Colon (tissue), 2 donors: ENCODE measurements at regions not wholly inside any gene's neighbourhood (a gene's known extent, or its start where the extent isn't known, plus 50 kb on each side); places are given as distances from the start of the nearest gene placed in this dataset.
"Not testable (repeated sequence)": the region's sequence is repeated elsewhere in the genome, so short reads cannot be mapped to it uniquely, and the experiment has no call there.

Experiments
- FAIRE-seq: peaks from 2 replicates; lab custom pipeline; 2012; peaks lifted over from hg19 to GRCh38; lab: Jason Lieb, UNC
- donor health status: control.
- donor health status: control.

GRCh38 chr14:71165121-71166031 is 258.1 kb downstream of the PCNX1 start:
- no peak for FAIRE-seq

GRCh38 chr14:71166180-71166837 is 259.1 kb downstream of the PCNX1 start:
- no peak for FAIRE-seq

- not testable (repeated sequence) for FAIRE-seq
These were observed 260.2 kb downstream of the PCNX1 start for GRCh38 chr14:71167325-71167950.

GRCh38 chr14:71168161-71168560 is 260.9 kb downstream of the PCNX1 start:
- not testable (repeated sequence) for FAIRE-seq

GRCh38 chr14:71168564-71169427 is 261.5 kb downstream of the PCNX1 start:
- no peak for FAIRE-seq

- no peak for FAIRE-seq
These were observed 262.6 kb downstream of the PCNX1 start for GRCh38 chr14:71169861-71170260.

GRCh38 chr14:71175491-71175890 is 268.2 kb downstream of the PCNX1 start:
- FAIRE-seq: no peak

GRCh38 chr14:71179066-71179465 is 271.8 kb downstream of the PCNX1 start:
- no peak for FAIRE-seq

GRCh38 chr14:71180397-71180796 is 273.1 kb downstream of the PCNX1 start:
- FAIRE-seq: no peak

- FAIRE-seq: no peak
These were observed 274.1 kb downstream of the PCNX1 start for GRCh38 chr14:71181215-71182003.

GRCh38 chr14:71183876-71184689 is 276.8 kb downstream of the PCNX1 start:
- no peak for FAIRE-seq

- FAIRE-seq: no peak
These were observed 278.4 kb downstream of the PCNX1 start for GRCh38 chr14:71185637-71186036.

- no peak for FAIRE-seq
These were observed 280.5 kb downstream of the PCNX1 start for GRCh38 chr14:71187633-71188356.

- FAIRE-seq: no peak
These were observed 283.6 kb downstream of the PCNX1 start for GRCh38 chr14:71190770-71191374.

- no peak for FAIRE-seq
These were observed 286.4 kb downstream of the PCNX1 start for GRCh38 chr14:71193663-71194062.

GRCh38 chr14:71194251-71194650 is 287.0 kb downstream of the PCNX1 start:
- no peak for FAIRE-seq

- FAIRE-seq: no peak
These were observed 289.7 kb downstream of the PCNX1 start for GRCh38 chr14:71196921-71197320.

- no peak for FAIRE-seq
These were observed 291.4 kb downstream of the PCNX1 start for GRCh38 chr14:71198687-71199086.

GRCh38 chr14:71201840-71202239 is 294.6 kb downstream of the PCNX1 start:
- no peak for FAIRE-seq
